H1 (cell line): ENCODE measurements at regions not wholly inside any gene's neighbourhood (a gene's known extent, or its start where the extent isn't known, plus 50 kb on each side); places are given as distances from the start of the nearest gene placed in this dataset.

Source experiments
- CTCF ChIA-PET: fragments of 300-600 bp; sonication (Branson Sonifier 250); formaldehyde crosslinking; loops from one replicate; lab custom pipeline; 2021; ENCODE audit not compliant: partially characterized antibody; lab: Charles Lee
- POLR2A ChIA-PET: fragments of 300-600 bp; sonication (Branson Sonifier 250); formaldehyde crosslinking; loops from one replicate; lab custom pipeline; 2021; ENCODE audit warnings: inconsistent platforms; ENCODE audit not compliant: partially characterized antibody; lab: Charles Lee
- DNase-seq, 2 experiments: peaks; one replicate each; pipeline versions ENCODE4 v3.0.0 to v3.0.0-alpha.2; 2010 to 2022; ENCODE audit warnings: low spot score in 2 of 2, low read depth in 1 of 2, mixed read lengths in 1 of 2
- FAIRE-seq: peaks from 2 replicates; lab custom pipeline; 2011; peaks lifted over from hg19 to GRCh38; lab: Jason Lieb, UNC
- H2AFZ ChIP-seq: 2 replicates; pipeline ENCODE4 v1.8.1; 2012; ENCODE audit warnings: low read length, inconsistent platforms
- H2AK5ac ChIP-seq: 2 replicates; pipeline ENCODE4 v1.6.1; 2013; ENCODE audit warnings: low read depth, low read length
- H2BK120ac ChIP-seq: replicated peaks from 2 replicates; pipeline ENCODE3; 2013; ENCODE audit warnings: low read depth, low read length, inconsistent platforms
- H2BK12ac ChIP-seq: 2 replicates; pipeline ENCODE4 v1.6.1; 2013; ENCODE audit warnings: low read depth, low read length
- H2BK15ac ChIP-seq: 2 replicates; pipeline ENCODE4 v1.6.1; 2013; ENCODE audit warnings: low read length
- H2BK20ac ChIP-seq: 2 replicates; pipeline ENCODE4 v1.6.1; 2013; ENCODE audit warnings: low read length
- H2BK5ac ChIP-seq: 2 replicates; pipeline ENCODE4 v1.6.1; 2013; ENCODE audit warnings: low read depth, low read length
- H3K14ac ChIP-seq: 2 replicates; pipeline ENCODE4 v1.6.1; 2013; ENCODE audit warnings: inconsistent platforms; ENCODE audit not compliant: insufficient read length
- H3K18ac ChIP-seq: 2 replicates; pipeline ENCODE4 v1.6.1; 2013; ENCODE audit warnings: low read length; ENCODE audit errors: extremely low read depth
- H3K23ac ChIP-seq: 2 replicates; pipeline ENCODE4 v1.6.1; 2013; ENCODE audit warnings: inconsistent platforms; ENCODE audit not compliant: insufficient read length
- H3K23me2 ChIP-seq: 2 replicates; pipeline ENCODE4 v1.6.1; 2013; ENCODE audit warnings: low read depth, low read length
- H3K27ac ChIP-seq: 2 replicates; pipeline ENCODE4 v1.6.1; 2011; ENCODE audit warnings: low read depth, low read length, inconsistent platforms
- H3K27me3 ChIP-seq, 4 experiments: replicated peaks in 1 of 4; 1 replicate in 1 of 4; 2 replicates in 3 of 4; pipeline versions ENCODE4 v1.6.1 to v1.8.1; 2011 to 2013; ENCODE audit warnings: low read length in 3 of 4, mild to moderate bottlenecking in 3 of 4, inconsistent platforms in 2 of 4, mixed read lengths in 2 of 4, moderate library complexity in 1 of 4; ENCODE audit not compliant: control insufficient read depth in 3 of 4, insufficient read depth in 3 of 4; ENCODE audit errors: extremely low read depth in 1 of 4
- H3K36me3 ChIP-seq, 4 experiments: 2 replicates each; pipeline versions ENCODE4 v1.6.1 to v1.8.1; 2011 to 2013; ENCODE audit warnings: mild to moderate bottlenecking in 4 of 4, low read length in 3 of 4, moderate library complexity in 2 of 4, control low read depth in 1 of 4, inconsistent platforms in 1 of 4; ENCODE audit not compliant: insufficient read depth in 4 of 4, control insufficient read depth in 2 of 4
- H3K4ac ChIP-seq: replicated peaks from 2 replicates; pipeline ENCODE3; 2013; ENCODE audit warnings: low read length, low read depth, mixed read lengths, inconsistent platforms; ENCODE audit not compliant: insufficient read length
- H3K4me1 ChIP-seq, 4 experiments: replicated peaks in 1 of 4; 1 replicate in 1 of 4; 2 replicates in 3 of 4; pipeline versions ENCODE4 v1.6.1 to v1.8.1; 2011 to 2013; ENCODE audit warnings: low read length in 3 of 4, inconsistent platforms in 2 of 4, mixed read lengths in 1 of 4; ENCODE audit not compliant: insufficient read depth in 4 of 4, control insufficient read depth in 3 of 4
- H3K4me2 ChIP-seq, 2 experiments: 2 replicates each; pipeline versions ENCODE4 v1.6.1 to v1.8.1; 2011 to 2013; ENCODE audit warnings: low read depth in 2 of 2, low read length in 2 of 2, control low read depth in 1 of 2, inconsistent platforms in 1 of 2, mild to moderate bottlenecking in 1 of 2; ENCODE audit not compliant: insufficient read depth in 1 of 2
- H3K4me3 ChIP-seq, 4 experiments: fragments of 200-600, 300-600 bp in 1 of 4; sonication (generic), shearing (Covaris generic), sonication (Bioruptor Twin) in 1 of 4; 2 replicates each; pipeline versions ENCODE4 v1.5.1 to v1.8.1; 2011 to 2016; ENCODE audit warnings: low read length in 4 of 4, low read depth in 3 of 4, control low read depth in 2 of 4, inconsistent platforms in 2 of 4, mild to moderate bottlenecking in 2 of 4, mixed read lengths in 1 of 4, moderate library complexity in 1 of 4; ENCODE audit not compliant: insufficient read depth in 2 of 4; ENCODE audit errors: extremely low read depth in 1 of 4
- H3K56ac ChIP-seq: replicated peaks from 2 replicates; pipeline ENCODE3; 2013; ENCODE audit warnings: low read depth, mild to moderate bottlenecking, mixed read lengths, low read length, inconsistent platforms; ENCODE audit not compliant: insufficient read length
- H3K79me1 ChIP-seq: 2 replicates; pipeline ENCODE4 v1.6.1; 2013; ENCODE audit warnings: low read depth, low read length, control low read depth
- H3K79me2 ChIP-seq, 2 experiments: 2 replicates each; pipeline versions ENCODE4 v1.6.1 to v1.8.1; 2012 to 2013; ENCODE audit warnings: low read length in 2 of 2, mild to moderate bottlenecking in 2 of 2, inconsistent platforms in 1 of 2; ENCODE audit not compliant: insufficient read depth in 2 of 2, control insufficient read depth in 1 of 2
- H3K9ac ChIP-seq, 4 experiments: replicated peaks in 1 of 4; 1 replicate in 1 of 4; 2 replicates in 3 of 4; pipeline versions ENCODE4 v1.6.1 to v1.8.1; 2011 to 2013; ENCODE audit warnings: low read depth in 3 of 4, low read length in 3 of 4, control low read depth in 2 of 4, mild to moderate bottlenecking in 2 of 4, moderate library complexity in 2 of 4, inconsistent platforms in 1 of 4; ENCODE audit errors: extremely low read depth in 1 of 4
- H3K9me3 ChIP-seq, 2 experiments: 2 replicates each; pipeline versions ENCODE4 v1.6.1 to v1.8.1; 2012 to 2013; ENCODE audit warnings: mild to moderate bottlenecking in 2 of 2, moderate library complexity in 2 of 2, control low read depth in 1 of 2, inconsistent platforms in 1 of 2, low read depth in 1 of 2, low read length in 1 of 2, mixed read lengths in 1 of 2; ENCODE audit not compliant: insufficient read depth in 2 of 2
- H4K20me1 ChIP-seq, 2 experiments: replicated peaks in 1 of 2; 2 replicates each; pipeline versions ENCODE3 to v1.8.1; 2011 to 2013; ENCODE audit warnings: inconsistent platforms in 2 of 2, low read length in 2 of 2, mild to moderate bottlenecking in 1 of 2; ENCODE audit not compliant: insufficient read depth in 2 of 2, control insufficient read depth in 1 of 2
- H4K5ac ChIP-seq: 2 replicates; pipeline ENCODE4 v1.6.1; 2013; ENCODE audit warnings: low read length, low read depth, mixed read lengths, inconsistent platforms; ENCODE audit not compliant: insufficient read length
- H4K8ac ChIP-seq: 2 replicates; pipeline ENCODE4 v1.8.0; 2013; ENCODE audit warnings: mild to moderate bottlenecking, moderate library complexity, low read length, inconsistent platforms; ENCODE audit not compliant: insufficient read depth; ENCODE audit errors: extremely low read depth
- H4K91ac ChIP-seq: replicated peaks from 2 replicates; pipeline ENCODE3; 2013; ENCODE audit warnings: low read length, mixed read lengths, inconsistent platforms; ENCODE audit not compliant: insufficient read length
- ASH2L ChIP-seq: fragments of 200-600, 300-600 bp; sonication (generic); IDR thresholded peaks from one replicate; pipeline ENCODE4 v1.7.1; 2017; ENCODE audit warnings: low read length
- CHD1 ChIP-seq: IDR thresholded peaks from 2 replicates; pipeline ENCODE4 v1.6.1; 2012; ENCODE audit warnings: low read depth, low read length, improper control_type of control experiment
- EZH2 ChIP-seq: fragments of 200-600 bp; sonication (generic); IDR thresholded peaks from 2 replicates; pipeline ENCODE4 v1.7.1; 2012; ENCODE audit warnings: low read depth, mild to moderate bottlenecking, moderate library complexity, low read length, inconsistent platforms; ENCODE audit not compliant: severe bottlenecking
- HDAC2 ChIP-seq, 2 experiments: fragments of 300-600 bp in 1 of 2; sonication (generic) in 1 of 2; IDR thresholded peaks; 2 replicates each; pipeline ENCODE4 v1.6.1; 2011 to 2012; ENCODE audit warnings: low read depth in 2 of 2, low read length in 2 of 2, mild to moderate bottlenecking in 2 of 2, moderate library complexity in 2 of 2, borderline replicate concordance in 1 of 2, inconsistent platforms in 1 of 2
- JUN ChIP-seq: IDR thresholded peaks from 2 replicates; pipeline ENCODE4 v1.6.1; 2011; ENCODE audit warnings: low read depth, mild to moderate bottlenecking, improper control_type of control experiment, low read length
- KDM4A ChIP-seq: IDR thresholded peaks from one replicate; pipeline ENCODE4 v1.7.1; 2012; ENCODE audit warnings: low read depth, mild to moderate bottlenecking, moderate library complexity, low read length, inconsistent platforms; ENCODE audit not compliant: severe bottlenecking
- POLR2A ChIP-seq, 2 experiments: IDR thresholded peaks; 1 replicate in 1 of 2; 2 replicates in 1 of 2; pipeline ENCODE4 v1.6.1; 2011; ENCODE audit warnings: low read depth in 2 of 2, low read length in 2 of 2, mild to moderate bottlenecking in 2 of 2; ENCODE audit errors: control extremely low read depth in 1 of 2
- TCF12 ChIP-seq: IDR thresholded peaks from 2 replicates; pipeline ENCODE4 v1.6.1; 2011; ENCODE audit warnings: low read depth, mild to moderate bottlenecking, low read length
- WGBS, 2 experiments: shearing (Covaris generic) in 1 of 2; methylation state at CpG; one replicate each; pipeline versions ENCODE4 v1.1.6 to v1.1.7; 2013 to 2015; ENCODE audit warnings: low lambda C conversion rate in 2 of 2, mixed read lengths in 2 of 2, inconsistent platforms in 1 of 2, low coverage in 1 of 2, missing lambda C conversion rate in 1 of 2; ENCODE audit not compliant: insufficient replicate concordance in 2 of 2, insufficient coverage in 1 of 2, insufficient read length in 1 of 2; ENCODE audit errors: extremely low coverage in 1 of 2, missing lambda C conversion rate in 1 of 2; 5-methylcytosine and 5-hydroxymethylcytosine counted together
- TF ChIP-seq, protein P1 (sequence below), 3 experiments: IDR thresholded peaks; 1 replicate in 2 of 3; 2 replicates in 1 of 3; pipeline versions ENCODE4 v1.5.1 to v1.6.1; 2011; ENCODE audit warnings: low read length in 3 of 3, mild to moderate bottlenecking in 3 of 3, inconsistent platforms in 2 of 3, low read depth in 1 of 3, moderate library complexity in 1 of 3; ENCODE audit not compliant: insufficient read depth in 1 of 3; ENCODE audit errors: control extremely low read depth in 1 of 3

DNA sequence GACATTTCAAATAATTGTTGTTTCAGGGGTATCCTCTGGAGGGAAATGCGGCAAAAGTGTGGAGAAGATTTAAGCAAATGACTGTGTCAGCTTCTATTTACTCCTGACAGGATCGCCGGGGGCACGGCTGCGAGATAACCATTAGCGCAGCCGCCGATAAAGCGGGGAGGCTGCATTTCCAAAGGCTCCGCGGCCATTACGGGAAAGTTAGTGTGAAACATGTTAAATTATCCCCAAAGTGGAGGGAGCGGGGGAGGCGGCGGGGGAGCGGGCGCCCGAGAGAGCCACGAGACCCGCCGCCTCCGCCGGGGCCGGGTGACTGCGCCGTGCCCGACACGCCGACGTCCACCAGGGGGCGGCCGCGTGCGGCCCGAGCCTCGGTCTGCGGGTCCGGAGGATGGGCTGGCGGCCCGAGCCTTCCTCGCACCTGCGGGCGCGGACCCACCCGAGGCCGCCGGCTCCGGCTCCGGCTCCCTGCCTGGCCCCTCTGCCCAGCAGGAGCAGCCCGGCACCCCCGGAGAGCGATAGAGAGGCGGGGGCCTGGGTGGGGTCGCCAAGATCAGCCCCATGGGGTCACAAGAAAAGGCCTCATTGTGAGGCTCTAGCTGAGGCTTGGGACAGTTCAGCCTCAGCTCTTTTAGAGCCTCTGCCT is 74.4 kb upstream of the PAX2 start:
- no peak overlapping the region for H3K14ac ChIP-seq
- TF ChIP-seq HDAC2 (IDR thresholded peaks at IDR 0.05; ENCODE audit: borderline replicate concordance in 1 of 2, low read depth in 2 of 2, low read length in 2 of 2) (peak in 1 of 2 experiments; percentile 95; a peak in 2 of 4 replicates), TCF12 (0 out of 2 replicates have a peak, but pooled peaks have one; percentile 15), POLR2A (IDR thresholded peaks at IDR 0.05; ENCODE audit: control extremely low read depth in 1 of 2, low read depth in 2 of 2, low read length in 2 of 2) (no peak), ASH2L (peak; percentile 38), CHD1 (no peak), JUN (no peak), EZH2 (peak; percentile 59), KDM4A (peak; percentile 48)
- TF ChIP-seq, protein P1, sequence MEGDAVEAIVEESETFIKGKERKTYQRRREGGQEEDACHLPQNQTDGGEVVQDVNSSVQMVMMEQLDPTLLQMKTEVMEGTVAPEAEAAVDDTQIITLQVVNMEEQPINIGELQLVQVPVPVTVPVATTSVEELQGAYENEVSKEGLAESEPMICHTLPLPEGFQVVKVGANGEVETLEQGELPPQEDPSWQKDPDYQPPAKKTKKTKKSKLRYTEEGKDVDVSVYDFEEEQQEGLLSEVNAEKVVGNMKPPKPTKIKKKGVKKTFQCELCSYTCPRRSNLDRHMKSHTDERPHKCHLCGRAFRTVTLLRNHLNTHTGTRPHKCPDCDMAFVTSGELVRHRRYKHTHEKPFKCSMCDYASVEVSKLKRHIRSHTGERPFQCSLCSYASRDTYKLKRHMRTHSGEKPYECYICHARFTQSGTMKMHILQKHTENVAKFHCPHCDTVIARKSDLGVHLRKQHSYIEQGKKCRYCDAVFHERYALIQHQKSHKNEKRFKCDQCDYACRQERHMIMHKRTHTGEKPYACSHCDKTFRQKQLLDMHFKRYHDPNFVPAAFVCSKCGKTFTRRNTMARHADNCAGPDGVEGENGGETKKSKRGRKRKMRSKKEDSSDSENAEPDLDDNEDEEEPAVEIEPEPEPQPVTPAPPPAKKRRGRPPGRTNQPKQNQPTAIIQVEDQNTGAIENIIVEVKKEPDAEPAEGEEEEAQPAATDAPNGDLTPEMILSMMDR (IDR thresholded peaks at IDR 0.05; ENCODE audit: control extremely low read depth in 1 of 3, insufficient read depth in 1 of 3, low read depth in 1 of 3, low read length in 3 of 3) = peak; percentile 77 to 87 (median 86)

More for the DNA sequence above, 74.4 kb upstream of the PAX2 start:
- Histone ChIP-seq H3K9me3 (no peaks in the 10 kb centered on the region), H3K27ac (no peak overlapping the region), H3K56ac (no peak overlapping the region), H3K4me1 (peaks cover 4 to 15% (median 9%) of the 10 kb centered on the region in 4 experiments), H3K4me3 (peak overlapping the region; percentile 22 to 54 (median 36); a peak in 5 of 8 replicates), H2BK5ac (no peak overlapping the region), H2AK5ac (no peak overlapping the region), H4K20me1 (peaks cover 2 to 6% of the 10 kb centered on the region in 2 experiments), H3K23me2 (peaks cover 6% of the 10 kb centered on the region; the same call in 1 of the 2 replicates), H4K91ac (no peak overlapping the region), H4K5ac (no peak overlapping the region), H3K79me2 (no peaks in the 10 kb centered on the region), H2BK20ac (no peak overlapping the region), H2BK15ac (no peak overlapping the region), H3K4ac (no peak overlapping the region), H3K36me3 (no peaks in the 10 kb centered on the region), H3K4me2 (peak overlapping the region; percentile 19 to 70), H2BK12ac (no peak overlapping the region), H3K27me3 (peaks cover 2 to 37% (median 27%) of the 10 kb centered on the region in 4 experiments), H2BK120ac (no peak overlapping the region), H3K79me1 (no peaks in the 10 kb centered on the region), H3K9ac (no peak overlapping the region), H2AFZ (no peak overlapping the region), H4K8ac (peak overlapping the region; percentile 74; the same call in 1 of the 2 replicates), H3K23ac (no peak overlapping the region), H3K18ac (no peak overlapping the region; the same call in 1 of the 2 replicates)
- ChIA-PET POLR2A (no interaction called here), CTCF (interaction anchor here (0.5 to 4.1 kb wide), 37 partner anchors 8 to 1086 kb away, joined by 3 to 34 read pairs (median 3); no protein-coding TSS in a partner anchor)
- no peak for FAIRE-seq
- peak in 1 of 2 experiments; percentile 94 for DNase-seq
- 9% methylated on average over 19 of the region's 54 CpGs; no CpG with 5 or more reads in 1 of the 2 experiments for WGBS, 2 experiments
